Smooth muscle cell (in vitro differentiated cells): ENCODE measurements at regions not wholly inside any gene's neighbourhood (a gene's known extent, or its start where the extent isn't known, plus 50 kb on each side); places are given as distances from the start of the nearest gene placed in this dataset.

Experiments
- DNase-seq: peaks from one replicate; lab custom pipeline; 2025; ENCODE audit not compliant: unreplicated experiment; lab: John Stamatoyannopoulos, UW
- H2AFZ ChIP-seq: fragments of 200-600 bp; sonication (generic); 2 replicates; pipeline ENCODE4 v1.6.0; 2016; ENCODE audit warnings: antibody characterized with exemption, low read depth, mild to moderate bottlenecking
- H3F3A ChIP-seq: fragments of 200-600 bp; sonication (generic); 2 replicates; pipeline ENCODE4 v1.6.0; 2017; ENCODE audit warnings: antibody characterized with exemption, low read depth
- H3K27ac ChIP-seq: fragments of 200-600 bp; sonication (generic); 2 replicates; pipeline ENCODE4 v1.5.1; 2016; ENCODE audit warnings: low read depth, mild to moderate bottlenecking
- H3K27me3 ChIP-seq: fragments of 200-600 bp; sonication (generic); 2 replicates; pipeline ENCODE4 v1.6.1; 2016; ENCODE audit warnings: low read depth, mild to moderate bottlenecking
- H3K36me3 ChIP-seq: fragments of 200-600 bp; sonication (generic); 2 replicates; pipeline ENCODE4 v1.5.1; 2016; ENCODE audit warnings: low read depth
- H3K4me1 ChIP-seq: fragments of 200-600 bp; sonication (generic); 2 replicates; pipeline ENCODE4 v1.5.1; 2016; ENCODE audit warnings: low read depth
- H3K4me2 ChIP-seq: fragments of 200-600 bp; sonication (generic); 2 replicates; pipeline ENCODE4 v1.6.0; 2016; ENCODE audit warnings: mild to moderate bottlenecking
- H3K4me3 ChIP-seq: fragments of 200-600 bp; sonication (generic); 2 replicates; pipeline ENCODE4 v1.5.1; 2016; ENCODE audit warnings: mild to moderate bottlenecking
- H3K79me2 ChIP-seq: fragments of 200-600 bp; sonication (generic); 2 replicates; pipeline ENCODE4 v1.6.0; 2016; ENCODE audit warnings: low read depth, mild to moderate bottlenecking
- H3K9ac ChIP-seq: fragments of 200-600 bp; sonication (generic); 2 replicates; pipeline ENCODE4 v1.6.0; 2016; ENCODE audit warnings: low read depth
- H3K9me3 ChIP-seq: fragments of 200-600 bp; sonication (generic); replicated peaks from 2 replicates; pipeline ENCODE4 v1.5.1; 2016; ENCODE audit warnings: low read depth
- H4K20me1 ChIP-seq: fragments of 200-600 bp; sonication (generic); 2 replicates; pipeline ENCODE4 v1.6.0; 2016; ENCODE audit warnings: low read depth
- CTCF ChIP-seq: fragments of 200-600 bp; sonication (generic); IDR thresholded peaks from 2 replicates; pipeline ENCODE4 v1.5.1; 2017; ENCODE audit warnings: borderline replicate concordance, mild to moderate bottlenecking, antibody characterized with exemption; ENCODE audit not compliant: insufficient read depth, poor library complexity, severe bottlenecking
- WGBS: methylation state at CpG from one replicate; pipeline ENCODE4 v1.1.7; 2016; ENCODE audit warnings: low lambda C conversion rate; 5-methylcytosine and 5-hydroxymethylcytosine counted together

- no peak overlapping the region for H3K4me3 ChIP-seq
- H3K27me3 ChIP-seq = no peaks in the 10 kb centered on the region
- no peak overlapping the region for H3K9ac ChIP-seq
- H3K4me1 ChIP-seq = no peaks in the 10 kb centered on the region
- WGBS = 81% methylated on average over 8 of the region's 8 CpGs
- TF ChIP-seq CTCF = no peak
- H3K4me2 ChIP-seq = no peak overlapping the region
- H2AFZ ChIP-seq = no peak overlapping the region
- no peaks in the 10 kb centered on the region for H3K36me3 ChIP-seq
- no peaks in the 10 kb centered on the region for H3K9me3 ChIP-seq
- no peaks in the 10 kb centered on the region for H3K79me2 ChIP-seq
- no peaks in the 10 kb centered on the region for H4K20me1 ChIP-seq
- DNase-seq = no peak
- no peak overlapping the region for H3K27ac ChIP-seq
- H3F3A ChIP-seq = no peaks in the 10 kb centered on the region
Observed at GRCh38 chr10:130921911-130922440, 389.5 kb downstream of the TCERG1L start.

- H3K4me1 ChIP-seq = no peaks in the 10 kb centered on the region
- WGBS = 56% methylated on average over 5 of the region's 5 CpGs
- H3K79me2 ChIP-seq = no peaks in the 10 kb centered on the region
- DNase-seq = no peak
- no peaks in the 10 kb centered on the region for H4K20me1 ChIP-seq
- H3K4me3 ChIP-seq = no peak overlapping the region
- H2AFZ ChIP-seq = no peak overlapping the region
- no peaks in the 10 kb centered on the region for H3K9me3 ChIP-seq
- H3K36me3 ChIP-seq = no peaks in the 10 kb centered on the region
- H3K27ac ChIP-seq = no peak overlapping the region
- H3K4me2 ChIP-seq = no peak overlapping the region
- no peak for TF ChIP-seq CTCF
- H3K27me3 ChIP-seq = no peaks in the 10 kb centered on the region
- no peak overlapping the region for H3K9ac ChIP-seq
- no peaks in the 10 kb centered on the region for H3F3A ChIP-seq
Observed at GRCh38 chr10:130923596-130923995, 387.9 kb downstream of the TCERG1L start.

DNA sequence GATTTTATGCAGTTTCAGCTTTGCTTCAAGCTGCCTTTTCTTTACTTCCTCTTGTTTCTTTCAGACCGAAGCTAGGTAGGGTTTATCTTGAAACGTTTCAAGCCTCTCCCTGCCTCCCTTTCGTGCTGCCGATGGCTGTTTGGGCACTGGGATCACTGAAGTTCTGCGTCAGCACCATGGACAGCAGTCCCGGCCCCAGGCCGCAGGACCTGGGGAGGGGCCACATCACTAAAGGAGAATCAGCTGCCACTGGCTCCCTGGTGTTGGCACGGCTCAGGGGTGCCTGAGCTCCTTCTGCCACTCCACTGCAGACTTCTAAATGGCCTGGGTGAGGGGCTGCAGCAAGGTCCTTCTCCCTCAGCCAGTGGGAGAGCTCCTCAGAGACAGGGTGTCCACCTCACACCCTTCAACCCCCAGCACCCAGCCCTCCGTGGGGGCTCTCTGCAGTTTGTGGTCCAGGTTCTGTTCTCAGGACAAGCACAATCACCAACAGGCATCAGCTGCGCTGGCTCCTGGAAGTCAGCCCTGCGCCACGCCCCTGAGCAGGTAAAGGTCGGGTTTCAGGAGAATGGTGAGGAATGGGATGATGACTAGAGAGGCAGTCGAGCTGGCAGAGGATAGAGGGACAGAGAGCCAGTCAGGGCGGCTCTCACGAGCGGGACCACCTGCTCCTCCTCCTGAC lies 387.2 kb downstream of the TCERG1L start:
- H3K27me3 ChIP-seq = no peaks in the 10 kb centered on the region
- H3K4me3 ChIP-seq = no peak overlapping the region
- TF ChIP-seq CTCF = no peak
- no peak overlapping the region for H3K9ac ChIP-seq
- WGBS = 45% methylated on average over 17 of the region's 17 CpGs
- H3K27ac ChIP-seq = no peak overlapping the region
- no peaks in the 10 kb centered on the region for H3K9me3 ChIP-seq
- no peaks in the 10 kb centered on the region for H3K36me3 ChIP-seq
- H3K79me2 ChIP-seq = no peaks in the 10 kb centered on the region
- no peak overlapping the region for H2AFZ ChIP-seq
- H3K4me2 ChIP-seq = no peak overlapping the region
- no peak for DNase-seq
- no peaks in the 10 kb centered on the region for H3F3A ChIP-seq
- H3K4me1 ChIP-seq = no peaks in the 10 kb centered on the region
- H4K20me1 ChIP-seq = no peaks in the 10 kb centered on the region

- Histone ChIP-seq H3K4me1 (no peaks in the 10 kb centered on the region), H3K27me3 (no peaks in the 10 kb centered on the region), H4K20me1 (no peaks in the 10 kb centered on the region), H3K9me3 (no peaks in the 10 kb centered on the region), H3K27ac (no peak overlapping the region), H3K4me3 (no peak overlapping the region), H2AFZ (no peak overlapping the region), H3K36me3 (no peaks in the 10 kb centered on the region), H3K79me2 (no peaks in the 10 kb centered on the region), H3K9ac (no peak overlapping the region), H3K4me2 (no peak overlapping the region), H3F3A (no peaks in the 10 kb centered on the region)
- no peak for DNase-seq
- WGBS = 92% methylated on average over 1 of the region's 1 CpG
- TF ChIP-seq CTCF = no peak
Observed at GRCh38 chr10:130926442-130926841, 385.1 kb downstream of the TCERG1L start.
